HEK293T (cell line): ENCODE measurements at regions not wholly inside any gene's neighbourhood (a gene's known extent, or its start where the extent isn't known, plus 50 kb on each side); places are given as distances from the start of the nearest gene placed in this dataset.

Source experiments
- CTCF ChIA-PET: fragments of 350-600 bp; formaldehyde crosslinking; extraction: SDS; loops from one replicate; lab custom pipeline; 2021; ENCODE audit warnings: antibody characterized with exemption, inconsistent platforms; lab: Yijun Ruan, JAX
- POLR2A ChIA-PET: fragments of 350-600 bp; formaldehyde crosslinking; extraction: SDS; loops from one replicate; lab custom pipeline; 2020; ENCODE audit warnings: antibody characterized with exemption, inconsistent platforms; lab: Yijun Ruan, JAX
- DNase-seq: peaks from one replicate; pipeline ENCODE4 v3.0.0; 2012; ENCODE audit warnings: mixed read lengths; ENCODE audit errors: extremely low spot score
- ARNT ChIP-seq: fragments of 450-650 bp; IDR thresholded peaks from 2 replicates; pipeline ENCODE4 v1.6.1; 2017; ENCODE audit warnings: mild to moderate bottlenecking
- BHLHE40 ChIP-seq: fragments of 450-650 bp; IDR thresholded peaks from 2 replicates; pipeline ENCODE4 v1.6.1; 2016; ENCODE audit warnings: mild to moderate bottlenecking, moderate library complexity, borderline replicate concordance
- CTBP1 ChIP-seq: fragments of 450-650 bp; IDR thresholded peaks from 2 replicates; pipeline ENCODE4 v1.6.1; 2016; ENCODE audit warnings: borderline replicate concordance
- ELF4 ChIP-seq: fragments of 450-650 bp; IDR thresholded peaks from 2 replicates; pipeline ENCODE4 v1.6.1; 2017; ENCODE audit warnings: antibody characterized with exemption
- FOXA1 ChIP-seq: fragments of 450-650 bp; IDR thresholded peaks from 2 replicates; pipeline ENCODE4 v1.6.1; 2016; ENCODE audit warnings: mild to moderate bottlenecking
- FOXK2 ChIP-seq: fragments of 450-650 bp; IDR thresholded peaks from 2 replicates; pipeline ENCODE4 v1.6.1; 2016; ENCODE audit warnings: mild to moderate bottlenecking
- FOXM1 ChIP-seq: fragments of 450-650 bp; IDR thresholded peaks from 2 replicates; pipeline ENCODE4 v1.6.1; 2017; ENCODE audit warnings: mild to moderate bottlenecking, borderline replicate concordance
- HDGF ChIP-seq: fragments of 450-650 bp; IDR thresholded peaks from 2 replicates; pipeline ENCODE4 v1.6.1; 2017; ENCODE audit warnings: antibody characterized with exemption, borderline replicate concordance
- L3MBTL2 ChIP-seq: fragments of 450-650 bp; conservative IDR thresholded peaks from 2 replicates; pipeline ENCODE4 v1.6.1; 2016; ENCODE audit warnings: mild to moderate bottlenecking
- LEF1 ChIP-seq: fragments of 450-650 bp; IDR thresholded peaks from 2 replicates; pipeline ENCODE4 v1.6.1; 2017; ENCODE audit warnings: mild to moderate bottlenecking, borderline replicate concordance
- NFRKB ChIP-seq: fragments of 450-650 bp; IDR thresholded peaks from 2 replicates; pipeline ENCODE4 v1.6.1; 2016; ENCODE audit warnings: mild to moderate bottlenecking, moderate library complexity
- PKNOX1 ChIP-seq: fragments of 450-650 bp; IDR thresholded peaks from 2 replicates; pipeline ENCODE4 v1.6.1; 2016
- SP1 ChIP-seq: fragments of 450-650 bp; IDR thresholded peaks from 2 replicates; pipeline ENCODE4 v1.6.1; 2017
- SUZ12 ChIP-seq: fragments of 450-650 bp; IDR thresholded peaks from 2 replicates; pipeline ENCODE4 v1.6.1; 2016; ENCODE audit warnings: mild to moderate bottlenecking
- TARDBP ChIP-seq: fragments of 450-650 bp; IDR thresholded peaks from 2 replicates; pipeline ENCODE4 v1.6.1; 2016
- ZNF384 ChIP-seq: fragments of 450-650 bp; IDR thresholded peaks from 2 replicates; pipeline ENCODE4 v1.6.1; 2016

- no peak for TF ChIP-seq BHLHE40
- no peak for TF ChIP-seq PKNOX1
- TF ChIP-seq FOXK2 = no peak
- TF ChIP-seq CTBP1 = no peak
- no peak for TF ChIP-seq TARDBP
- TF ChIP-seq NFRKB = no peak
- no peak for TF ChIP-seq ELF4
- TF ChIP-seq FOXA1 = no peak
- DNase-seq = no peak
- POLR2A ChIA-PET = no interaction called here
- CTCF ChIA-PET = no interaction called here
These were observed 120.6 kb downstream of the NPIPB5 start for GRCh38 chr16:22631264-22631663.

GRCh38 chr16:22632606-22633005, 121.9 kb downstream of the NPIPB5 start:
- TF ChIP-seq FOXK2 = no peak
- TF ChIP-seq ZNF384 = no peak
- no peak for TF ChIP-seq FOXA1
- no peak for TF ChIP-seq LEF1
- CTCF ChIA-PET = no interaction called here
- no peak for DNase-seq
- POLR2A ChIA-PET = no interaction called here

- TF ChIP-seq ELF4 = no peak
- no peak for TF ChIP-seq NFRKB
- TF ChIP-seq ZNF384 = no peak
- no peak for TF ChIP-seq CTBP1
- TF ChIP-seq ARNT = no peak
- TF ChIP-seq TARDBP = no peak
- TF ChIP-seq LEF1 = no peak
- no peak for TF ChIP-seq BHLHE40
- TF ChIP-seq SUZ12 = no peak
- no peak for TF ChIP-seq SP1
- no peak for TF ChIP-seq FOXK2
- TF ChIP-seq HDGF = no peak
- no peak for TF ChIP-seq L3MBTL2
- no peak for TF ChIP-seq PKNOX1
- TF ChIP-seq FOXM1 = no peak
- TF ChIP-seq FOXA1 = no peak
- ChIA-PET CTCF (interaction anchor here (1.1 kb wide), 1 partner anchor 1056 kb away, joined by 3 read pairs; no protein-coding TSS in a partner anchor), POLR2A (no interaction called here)
- DNase-seq = no peak
These were observed 122.6 kb downstream of the NPIPB5 start for GRCh38 chr16:22633280-22633679.

GRCh38 chr16:22633799-22634198, 123.1 kb downstream of the NPIPB5 start:
- TF ChIP-seq CTBP1 = no peak
- TF ChIP-seq L3MBTL2 = no peak
- ChIA-PET POLR2A (no interaction called here), CTCF (interaction anchor here (1.1 kb wide), 1 partner anchor 1057 kb away, joined by 3 read pairs; no protein-coding TSS in a partner anchor)
- DNase-seq = no peak

GRCh38 chr16:22634954-22635353, 124.3 kb downstream of the NPIPB5 start:
- DNase-seq = no peak
- ChIA-PET POLR2A (no interaction called here), CTCF (interaction anchor here (0.6 kb wide), 1 partner anchor 221 kb away, joined by 3 read pairs; no protein-coding TSS in a partner anchor)
- TF ChIP-seq LEF1 (no peak), HDGF (no peak), NFRKB (no peak), FOXM1 (no peak), ZNF384 (no peak), BHLHE40 (no peak), ARNT (no peak), SP1 (no peak), FOXA1 (no peak), PKNOX1 (no peak), FOXK2 (no peak), CTBP1 (no peak), L3MBTL2 (no peak), SUZ12 (no peak), TARDBP (no peak), ELF4 (no peak)

- ChIA-PET POLR2A (interaction anchor here (0.6 kb wide), 1 partner anchor 11 kb away, joined by 3 read pairs; no protein-coding TSS in a partner anchor), CTCF (interaction anchor here (0.6 kb wide), 1 partner anchor 220 kb away, joined by 3 read pairs; no protein-coding TSS in a partner anchor)
- no peak for DNase-seq
- TF ChIP-seq TARDBP (no peak), LEF1 (no peak), FOXM1 (no peak)
These were observed 124.7 kb downstream of the NPIPB5 start for GRCh38 chr16:22635357-22635761.

GRCh38 chr16:22635801-22636200, 125.1 kb downstream of the NPIPB5 start:
- DNase-seq = no peak
- TF ChIP-seq LEF1 (no peak), TARDBP (no peak), SUZ12 (no peak), PKNOX1 (no peak), FOXA1 (no peak), BHLHE40 (no peak), ARNT (no peak), ZNF384 (no peak), L3MBTL2 (no peak), NFRKB (no peak), FOXK2 (no peak), SP1 (no peak), HDGF (no peak), FOXM1 (no peak), CTBP1 (no peak), ELF4 (no peak)
- CTCF ChIA-PET = interaction anchor here (0.6 kb wide), 1 partner anchor 220 kb away, joined by 3 read pairs; no protein-coding TSS in a partner anchor
- POLR2A ChIA-PET = interaction anchor here (0.6 kb wide), 1 partner anchor 11 kb away, joined by 3 read pairs; no protein-coding TSS in a partner anchor
